ENCODE measurements at regions not wholly inside any gene's neighbourhood (a gene's known extent, or its start where the extent isn't known, plus 50 kb on each side); places are given as distances from the start of the nearest gene placed in this dataset.

DNA sequence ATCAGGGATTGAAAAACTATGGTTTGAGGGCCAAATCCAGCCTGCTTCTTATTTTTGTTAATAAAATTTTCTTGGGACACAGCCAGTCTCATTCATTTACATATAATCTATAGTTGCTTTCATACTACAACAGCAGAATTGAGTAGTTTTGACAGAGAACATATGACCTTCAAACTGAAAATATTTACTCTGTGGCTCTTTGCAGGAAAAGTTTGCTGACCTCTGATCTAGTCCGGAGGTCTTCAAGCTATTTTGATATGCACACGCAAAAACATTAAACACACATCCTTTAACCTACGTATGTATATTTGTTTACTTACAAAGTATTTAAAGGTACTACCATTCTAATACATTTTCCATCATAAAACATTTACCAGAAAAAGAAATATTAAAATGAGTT, 76.5 kb upstream of the LARGE1 start:
- TF ChIP-seq POLR2AphosphoS5 (IDR thresholded peaks at IDR 0.05; ENCODE audit: borderline replicate concordance, low read depth, low read length) (no peak), EZH2 (IDR thresholded peaks at IDR 0.05) (no peak)

All from SK-N-MC (cell line).